ENCODE measurements at regions not wholly inside any gene's neighbourhood (a gene's known extent, or its start where the extent isn't known, plus 50 kb on each side); places are given as distances from the start of the nearest gene placed in this dataset.
"Not testable (repeated sequence)": the region's sequence is repeated elsewhere in the genome, so short reads cannot be mapped to it uniquely, and the experiment has no call there.

- DNase-seq: no peak
Observed at GRCh38 chr12:124130691-124131591, 157.9 kb downstream of the ZNF664 start.

GRCh38 chr12:124131659-124132058, 158.6 kb downstream of the ZNF664 start:
- no peak for DNase-seq

DNA sequence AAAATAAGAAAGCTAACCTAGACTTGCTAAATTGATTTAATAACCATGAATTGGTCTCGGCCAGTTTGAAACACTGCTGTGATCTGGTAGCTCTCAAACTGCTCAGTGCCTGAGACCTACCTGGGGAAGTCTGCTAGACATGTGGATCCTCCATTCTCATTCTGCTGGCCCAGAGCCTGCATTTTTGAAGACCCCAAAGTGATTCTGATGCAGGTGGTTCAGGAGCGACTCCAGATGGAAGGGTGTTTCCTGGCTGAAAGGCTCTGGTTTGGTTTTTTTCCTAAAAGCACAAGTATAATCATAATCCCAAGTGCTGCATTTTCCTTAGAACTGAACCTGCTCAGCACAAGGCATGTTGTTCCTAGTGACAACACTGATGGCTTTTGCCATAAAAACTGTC, 159.5 kb downstream of the ZNF664 start:
- DNase-seq: no peak

GRCh38 chr12:124136796-124137195, 158.1 kb upstream of the RFLNA start:
- DNase-seq: no peak

DNA sequence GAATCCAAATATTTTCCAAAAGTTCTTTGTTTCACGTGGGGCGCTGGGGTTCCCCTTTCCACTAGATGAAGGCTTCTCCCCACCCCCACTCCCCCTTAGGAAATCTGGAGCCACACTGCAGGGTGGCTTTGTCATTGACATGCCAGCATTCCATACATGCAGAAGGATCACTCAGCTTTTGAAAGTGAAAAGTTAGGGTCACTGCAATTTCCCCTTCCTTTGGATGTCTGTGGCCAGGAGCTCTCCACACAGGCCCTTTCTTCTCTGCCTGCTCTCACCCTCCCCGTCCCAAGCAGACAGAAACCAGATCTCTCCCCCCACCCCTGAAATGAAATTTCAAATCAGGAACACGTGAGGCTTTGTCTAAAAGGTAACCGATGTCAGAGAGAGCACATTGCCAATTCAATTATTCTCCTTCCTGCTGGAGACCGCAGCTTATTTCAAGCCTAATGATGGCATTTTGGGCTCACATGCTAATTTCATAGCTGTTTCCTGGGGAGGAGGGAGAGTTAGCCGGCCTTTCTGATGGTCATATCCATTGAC, 153.9 kb upstream of the RFLNA start:
- DNase-seq: no peak

- DNase-seq: not testable (repeated sequence)
Observed at GRCh38 chr12:124141611-124142010, 153.3 kb upstream of the RFLNA start.

DNA sequence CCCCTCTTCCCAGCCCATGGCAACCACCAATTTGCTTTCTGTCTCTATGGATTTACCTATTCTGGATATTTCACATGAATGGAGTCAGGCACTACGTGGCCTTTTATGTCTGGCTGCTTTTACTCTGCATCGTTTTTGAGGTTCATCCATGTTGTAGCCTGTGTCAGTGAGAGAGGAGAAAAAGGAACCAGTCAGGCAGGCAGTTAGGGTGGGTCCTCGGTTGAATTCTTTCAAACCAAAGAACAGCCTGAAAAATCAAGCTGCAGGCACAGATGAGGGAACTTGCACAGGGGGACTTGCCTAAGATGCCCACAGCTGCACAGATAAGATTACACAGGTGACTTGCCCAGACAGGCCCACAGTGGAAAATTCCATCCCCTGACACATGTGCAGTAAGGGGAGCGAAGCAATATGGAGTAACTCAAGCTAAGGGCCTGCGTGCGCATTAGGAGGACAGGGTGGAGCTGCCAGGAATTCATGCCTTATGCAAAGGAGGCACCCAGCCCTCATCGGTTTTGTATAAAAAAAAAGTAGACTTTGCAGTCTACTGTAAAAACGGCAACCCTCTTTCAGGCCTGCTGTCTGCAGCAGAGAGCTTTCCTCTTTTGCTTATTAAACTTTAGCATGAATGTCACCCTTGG, 152.4 kb upstream of the RFLNA start:
- DNase-seq: no peak

DNA sequence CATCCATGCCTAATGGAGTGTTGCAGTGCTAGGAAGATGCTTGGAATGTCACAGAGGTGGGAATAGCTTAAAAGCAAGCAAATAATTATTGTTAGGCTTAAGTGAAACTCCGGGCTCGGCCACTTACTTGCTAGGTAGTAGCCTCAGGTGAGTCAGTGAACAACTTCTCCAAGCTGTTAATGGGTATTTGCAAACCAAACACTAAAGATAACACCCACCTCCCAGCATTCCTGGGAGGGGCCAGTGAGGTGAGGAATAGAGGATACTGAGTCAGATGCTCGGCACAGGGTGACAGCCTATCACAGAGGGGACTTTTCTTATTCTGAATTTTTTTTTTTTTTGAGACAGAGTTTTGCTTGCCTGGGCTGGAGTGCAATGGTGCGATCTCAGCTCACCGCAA, 151.2 kb upstream of the RFLNA start:
- DNase-seq: no peak

DNA sequence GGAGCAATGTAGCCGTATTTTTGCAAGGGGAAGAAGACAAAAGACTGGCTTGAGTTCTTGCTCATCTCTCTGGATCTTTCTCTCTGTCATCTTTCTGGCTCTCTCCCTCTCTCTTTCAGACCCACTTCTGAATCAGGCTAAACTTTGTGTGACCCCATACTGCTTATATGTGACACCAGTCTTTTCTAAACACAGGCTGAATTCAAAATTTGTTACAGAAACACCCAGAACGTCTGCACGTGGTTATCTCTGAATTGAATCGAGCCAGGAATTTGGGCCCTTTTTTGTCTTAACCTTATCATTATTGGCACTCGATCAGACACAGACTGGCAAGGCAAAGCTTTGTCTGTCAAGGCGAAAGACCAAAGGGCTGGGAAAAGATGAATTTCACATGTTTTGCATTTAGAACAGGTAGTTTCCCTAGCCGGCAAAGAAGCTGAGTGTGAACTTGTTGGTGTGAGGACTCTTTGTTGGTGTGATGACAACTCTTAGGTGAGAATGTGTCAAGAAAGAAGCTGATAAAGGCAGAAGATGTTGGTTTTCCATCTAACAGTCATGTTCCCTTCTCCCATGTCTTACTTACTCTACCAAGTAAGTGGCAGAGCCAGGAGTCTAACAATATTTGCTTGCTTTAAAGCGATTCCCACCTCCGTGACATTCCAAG, 150.2 kb upstream of the RFLNA start:
- DNase-seq: no peak

DNA sequence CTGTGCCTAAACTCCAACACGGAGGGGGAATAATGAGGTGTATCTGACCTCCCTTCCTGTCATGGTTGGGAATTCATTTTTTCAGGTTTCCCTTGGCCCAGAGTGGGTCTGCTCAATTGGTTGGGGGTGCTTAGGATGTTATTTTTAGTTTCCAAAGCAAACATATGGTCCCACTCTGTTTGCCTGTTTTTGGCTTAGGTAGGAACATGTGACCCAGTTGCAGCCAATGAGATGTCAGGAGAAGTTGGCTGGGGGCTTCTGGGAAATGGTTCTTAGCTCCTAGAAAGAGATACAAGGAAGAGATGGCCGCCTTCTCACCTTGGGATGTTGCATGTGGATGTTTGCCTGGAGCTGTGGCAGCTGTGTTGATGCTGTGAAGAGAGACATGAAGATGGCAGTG, 147.9 kb upstream of the RFLNA start:
- DNase-seq: no peak

- no peak for DNase-seq
Observed at GRCh38 chr12:124147575-124147974, 147.3 kb upstream of the RFLNA start.

- no peak for DNase-seq
Observed at GRCh38 chr12:124148481-124149273, 146.2 kb upstream of the RFLNA start.

- DNase-seq: no peak
Observed at GRCh38 chr12:124149287-124149686, 145.6 kb upstream of the RFLNA start.

DNA sequence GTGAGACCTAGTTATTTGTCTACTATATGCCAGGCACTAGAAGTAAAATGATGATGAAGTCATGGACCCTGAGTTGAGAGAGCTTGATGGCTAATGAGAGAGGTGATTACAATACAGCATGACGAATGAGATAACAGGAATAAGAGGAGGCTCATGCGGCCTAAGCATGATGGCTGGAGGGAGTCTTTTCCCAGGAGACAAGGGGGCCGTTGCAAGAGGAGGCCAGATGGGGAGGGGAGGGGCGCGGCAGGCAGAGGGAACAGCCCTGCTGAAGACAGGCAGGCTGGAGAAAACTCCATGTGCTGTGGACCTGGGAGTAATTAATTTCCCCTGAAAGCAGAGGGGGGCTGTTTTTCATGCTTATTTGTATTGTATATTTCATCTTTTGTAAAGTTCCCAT, 144.7 kb upstream of the RFLNA start:
- DNase-seq: no peak

DNA sequence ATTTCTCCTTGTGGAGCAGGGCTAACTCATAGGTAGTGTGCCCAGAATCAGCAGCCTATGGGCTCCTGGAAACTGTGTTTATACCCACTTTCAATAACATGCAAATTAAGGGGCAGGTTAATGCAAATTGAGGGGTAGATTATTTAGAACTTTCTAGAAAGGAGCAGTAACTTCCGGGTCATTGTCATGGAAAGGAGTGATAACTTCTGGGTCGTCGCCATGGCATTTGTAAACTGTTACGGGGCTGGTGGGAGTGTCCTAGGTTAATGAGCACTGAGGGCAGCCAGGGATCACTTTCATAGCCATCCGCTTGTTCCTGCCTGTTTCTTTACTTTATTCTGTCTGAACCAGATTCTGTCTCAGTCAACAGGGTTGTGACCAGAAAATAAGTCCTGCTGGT, 143.3 kb upstream of the RFLNA start:
- DNase-seq: no peak

DNA sequence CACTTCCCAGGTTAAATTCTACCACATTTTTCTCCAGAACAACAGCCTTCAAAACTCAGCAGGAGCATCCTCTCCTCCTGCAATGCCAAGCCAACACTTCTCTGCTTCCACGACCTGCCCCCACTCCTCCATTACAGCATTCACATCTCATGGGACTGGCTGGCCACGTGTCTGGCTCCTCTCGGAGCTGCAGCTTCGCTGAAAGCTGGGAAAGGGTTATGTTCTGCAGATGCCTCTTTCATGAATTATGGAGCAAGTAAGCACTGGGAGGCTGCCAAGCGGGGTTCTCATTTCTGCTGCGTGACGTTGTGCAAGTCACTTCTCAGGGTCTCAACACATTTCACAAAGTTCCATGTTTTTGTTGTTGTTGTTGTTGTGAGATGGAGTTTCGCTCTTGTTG, 142.2 kb upstream of the RFLNA start:
- no peak for DNase-seq

DNA sequence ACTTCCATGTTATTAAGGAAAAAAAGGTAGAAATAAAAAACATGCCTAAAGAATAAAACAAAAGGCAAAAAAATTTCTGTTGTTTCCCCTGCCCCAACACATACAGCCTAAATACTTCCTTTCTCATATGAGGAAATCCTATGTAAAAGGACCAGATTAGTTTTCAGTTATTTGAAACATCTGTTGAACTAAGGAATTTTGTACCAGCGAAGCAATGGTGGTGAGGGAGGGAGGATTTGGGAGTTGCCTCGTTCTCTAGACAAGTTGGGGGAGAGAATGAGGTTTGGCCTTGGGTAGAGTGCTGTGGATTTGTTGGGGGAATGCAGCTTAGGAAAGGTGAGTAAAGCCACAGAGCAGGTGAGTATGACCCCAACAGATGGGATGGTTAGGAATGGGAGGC, 141.5 kb upstream of the RFLNA start:
- DNase-seq: no peak

DNA sequence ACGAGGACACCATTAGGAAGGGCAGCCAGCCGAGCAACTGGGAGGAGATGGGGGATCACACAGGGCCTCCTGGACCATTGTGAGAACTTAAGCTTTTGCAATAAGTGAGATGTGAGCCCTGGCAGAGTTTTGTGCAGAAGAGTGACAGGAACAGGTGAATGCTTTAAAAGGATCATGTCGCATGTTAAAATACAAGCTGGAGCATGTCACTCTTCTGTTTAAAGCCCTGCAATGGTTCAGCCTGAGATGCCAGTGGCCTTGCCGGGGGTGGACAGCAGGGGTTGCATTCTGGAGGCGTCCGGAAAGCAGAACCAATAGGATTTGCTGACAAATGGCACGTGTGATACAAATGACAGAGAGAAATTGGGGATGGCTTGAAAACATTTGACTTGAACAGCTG, 137.5 kb upstream of the RFLNA start:
- no peak for DNase-seq

DNA sequence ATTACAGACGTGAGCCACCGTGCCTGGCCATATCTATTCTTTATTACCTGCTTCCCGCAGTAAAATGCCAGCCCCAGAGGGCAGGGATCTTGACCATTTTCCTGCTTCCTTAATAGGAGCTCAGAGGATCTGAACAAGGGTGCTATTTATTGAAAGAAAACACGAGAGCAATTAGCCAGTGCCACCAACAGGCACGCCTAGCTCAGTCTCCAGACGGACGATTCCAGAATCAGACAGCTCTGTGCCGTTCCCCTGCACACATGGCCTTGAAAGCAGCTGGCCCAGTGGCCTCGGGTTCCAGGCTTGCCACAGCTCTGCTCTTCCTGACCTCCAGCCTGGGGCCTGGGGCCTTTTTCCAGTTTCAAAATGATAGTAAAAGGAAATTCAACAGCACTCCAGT, 135.2 kb upstream of the RFLNA start:
- DNase-seq: no peak

- DNase-seq: no peak
Observed at GRCh38 chr12:124160097-124160756, 134.7 kb upstream of the RFLNA start.

DNA sequence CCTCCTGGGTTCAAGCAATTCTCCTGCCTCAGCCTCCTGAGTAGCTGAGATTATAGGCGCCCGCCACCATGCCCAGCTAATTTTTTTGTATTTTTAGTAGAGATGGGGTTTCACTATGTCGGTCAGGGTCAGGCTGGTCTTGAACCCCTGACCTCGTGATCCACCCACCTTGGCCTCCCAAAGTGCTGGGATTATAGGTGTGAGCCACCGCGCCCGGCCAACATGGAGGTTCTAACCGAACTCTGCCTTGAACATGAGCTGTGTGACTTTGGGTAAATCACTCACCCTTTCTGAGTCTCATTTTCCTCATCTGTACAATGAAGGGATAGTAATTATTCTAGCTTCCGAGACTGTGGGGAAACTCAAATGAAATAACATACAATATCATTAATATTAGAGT, 133.5 kb upstream of the RFLNA start:
- not testable (repeated sequence) for DNase-seq
